ENCODE measurements at regions not wholly inside any gene's neighbourhood (a gene's known extent, or its start where the extent isn't known, plus 50 kb on each side); places are given as distances from the start of the nearest gene placed in this dataset.

DNA sequence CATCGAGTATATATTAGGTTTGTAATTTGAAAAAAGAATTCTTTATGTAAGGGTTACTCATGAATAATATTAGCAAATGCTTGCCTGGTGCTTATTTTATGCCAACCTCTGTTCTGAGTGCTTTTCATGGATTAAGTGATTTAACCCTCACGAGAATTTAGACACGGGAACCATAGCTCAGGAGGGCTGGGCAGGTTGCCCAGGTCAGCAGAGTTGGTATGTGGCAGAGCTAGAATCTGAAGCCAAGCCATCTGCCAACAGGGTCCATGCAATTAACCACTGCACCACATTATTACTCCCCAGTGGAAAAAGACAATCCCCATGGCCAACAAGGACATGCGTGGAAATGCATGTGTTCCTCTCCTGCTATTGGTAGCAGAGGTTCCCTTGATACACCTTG lies 345.6 kb downstream of the CDC5L start:
- Histone ChIP-seq H3K4me3 (ENCODE audit: low read depth, low read length) (no peak overlapping the region), H3K9ac (no peak overlapping the region), H3K4me1 (no peaks in the 10 kb centered on the region), H3K4me2 (ENCODE audit: low read length) (no peak overlapping the region), H2AFZ (no peak overlapping the region), H3K79me2 (no peaks in the 10 kb centered on the region), H3K27ac (no peak overlapping the region), H3K36me3 (ENCODE audit: control insufficient read depth, insufficient read depth, low read length) (no peaks in the 10 kb centered on the region), H3K27me3 (ENCODE audit: control insufficient read depth, insufficient read depth, low read length) (no peaks in the 10 kb centered on the region), H3K9me3 (ENCODE audit: control insufficient read depth, low read length) (no peaks in the 10 kb centered on the region)
- TF ChIP-seq CTCF (IDR thresholded peaks at IDR 0.05): no peak

GRCh38 chr6:44733868-44734267 lies 346.4 kb downstream of the CDC5L start:
- Histone ChIP-seq H3K4me1 (no peaks in the 10 kb centered on the region), H3K27ac (no peak overlapping the region), H3K36me3 (ENCODE audit: control insufficient read depth, insufficient read depth, low read length) (no peaks in the 10 kb centered on the region), H3K9ac (no peak overlapping the region), H3K27me3 (ENCODE audit: control insufficient read depth, insufficient read depth, low read length) (no peaks in the 10 kb centered on the region), H3K4me2 (ENCODE audit: low read length) (no peak overlapping the region), H3K79me2 (no peaks in the 10 kb centered on the region), H3K9me3 (ENCODE audit: control insufficient read depth, low read length) (no peaks in the 10 kb centered on the region), H3K4me3 (ENCODE audit: low read depth, low read length) (no peak overlapping the region), H2AFZ (no peak overlapping the region)
- no peak for TF ChIP-seq CTCF (IDR thresholded peaks at IDR 0.05)

- Histone ChIP-seq H3K4me3 (ENCODE audit: low read depth, low read length) (no peak overlapping the region), H3K4me1 (no peaks in the 10 kb centered on the region), H3K9ac (no peak overlapping the region), H2AFZ (no peak overlapping the region), H3K36me3 (ENCODE audit: control insufficient read depth, insufficient read depth, low read length) (no peaks in the 10 kb centered on the region), H3K9me3 (ENCODE audit: control insufficient read depth, low read length) (no peaks in the 10 kb centered on the region), H3K79me2 (no peaks in the 10 kb centered on the region), H3K27ac (no peak overlapping the region), H3K27me3 (ENCODE audit: control insufficient read depth, insufficient read depth, low read length) (no peaks in the 10 kb centered on the region), H3K4me2 (ENCODE audit: low read length) (no peak overlapping the region)
- TF ChIP-seq CTCF (IDR thresholded peaks at IDR 0.05): no peak
These were observed 347.6 kb downstream of the CDC5L start for GRCh38 chr6:44734886-44735629.

DNA sequence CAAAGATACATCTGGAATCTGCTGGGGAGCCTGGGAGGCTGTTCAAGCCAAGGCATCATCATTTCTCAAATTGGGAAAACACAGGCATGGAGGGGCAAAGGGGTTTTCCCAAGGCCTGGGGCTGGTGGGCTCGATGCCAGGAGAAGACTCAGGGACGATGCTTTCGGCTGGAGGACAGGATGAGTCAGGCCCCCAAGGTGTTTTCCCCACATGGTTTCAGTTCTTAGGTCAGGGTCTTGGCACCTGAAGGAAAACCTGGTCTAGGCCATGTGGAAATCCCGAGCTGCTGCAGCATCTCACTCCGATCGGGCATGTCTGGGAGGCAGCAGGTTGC lies 348.1 kb downstream of the CDC5L start:
- no peak overlapping the region for H2AFZ ChIP-seq
- H3K27me3 ChIP-seq (ENCODE audit: control insufficient read depth, insufficient read depth, low read length): no peaks in the 10 kb centered on the region
- no peak overlapping the region for H3K9ac ChIP-seq
- no peak overlapping the region for H3K4me2 ChIP-seq (ENCODE audit: low read length)
- H3K27ac ChIP-seq: no peak overlapping the region
- no peaks in the 10 kb centered on the region for H3K79me2 ChIP-seq
- TF ChIP-seq CTCF (IDR thresholded peaks at IDR 0.05): no peak
- H3K36me3 ChIP-seq (ENCODE audit: control insufficient read depth, insufficient read depth, low read length): no peaks in the 10 kb centered on the region
- no peaks in the 10 kb centered on the region for H3K4me1 ChIP-seq
- H3K4me3 ChIP-seq (ENCODE audit: low read depth, low read length): no peak overlapping the region
- no peaks in the 10 kb centered on the region for H3K9me3 ChIP-seq (ENCODE audit: control insufficient read depth, low read length)

DNA sequence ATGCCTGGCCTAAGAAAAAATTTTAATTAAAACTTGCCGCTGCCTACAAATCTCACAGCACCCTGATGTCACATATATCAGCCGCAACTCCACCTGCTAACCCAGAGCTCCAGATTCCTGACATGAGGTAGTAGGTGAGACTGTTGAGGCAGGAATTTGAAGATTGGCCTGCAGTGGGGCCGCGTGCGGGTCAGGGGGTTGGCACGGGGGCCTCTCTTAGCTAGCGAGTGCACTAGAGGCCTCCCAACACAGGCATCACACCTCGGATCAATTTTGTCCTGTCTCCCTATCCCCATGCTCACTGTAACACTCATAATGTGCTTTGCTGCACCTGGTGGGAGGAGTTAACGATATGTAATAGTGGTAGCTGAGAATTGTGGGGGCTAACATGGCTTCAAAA lies 349.8 kb downstream of the CDC5L start:
- H2AFZ ChIP-seq: no peak overlapping the region
- H3K4me3 ChIP-seq (ENCODE audit: low read depth, low read length): no peak overlapping the region
- H3K27ac ChIP-seq: no peak overlapping the region
- H3K9me3 ChIP-seq (ENCODE audit: control insufficient read depth, low read length): no peaks in the 10 kb centered on the region
- H3K36me3 ChIP-seq (ENCODE audit: control insufficient read depth, insufficient read depth, low read length): no peaks in the 10 kb centered on the region
- TF ChIP-seq CTCF (IDR thresholded peaks at IDR 0.05): no peak
- H3K79me2 ChIP-seq: no peaks in the 10 kb centered on the region
- H3K9ac ChIP-seq: no peak overlapping the region
- H3K27me3 ChIP-seq (ENCODE audit: control insufficient read depth, insufficient read depth, low read length): no peaks in the 10 kb centered on the region
- H3K4me2 ChIP-seq (ENCODE audit: low read length): no peak overlapping the region
- H3K4me1 ChIP-seq: no peaks in the 10 kb centered on the region
